Cardiac septum (tissue), 1 donor: ENCODE measurements at regions not wholly inside any gene's neighbourhood (a gene's known extent, or its start where the extent isn't known, plus 50 kb on each side); places are given as distances from the start of the nearest gene placed in this dataset.
"Not testable (repeated sequence)": the region's sequence is repeated elsewhere in the genome, so short reads cannot be mapped to it uniquely, and the experiment has no call there.

ENCODE experiments used
- DNase-seq: peaks from one replicate; pipeline ENCODE4 v3.0.0-alpha.2; 2020; ENCODE audit warnings: low spot score
- intact Hi-C: fragments of 100-400 bp; cut with DNase I; formaldehyde crosslinking; loops from one replicate; pipeline ENCODE4 v1.14.0; 2022
- donor health status: DM: no; HTN: no; CAD: no.

DNA sequence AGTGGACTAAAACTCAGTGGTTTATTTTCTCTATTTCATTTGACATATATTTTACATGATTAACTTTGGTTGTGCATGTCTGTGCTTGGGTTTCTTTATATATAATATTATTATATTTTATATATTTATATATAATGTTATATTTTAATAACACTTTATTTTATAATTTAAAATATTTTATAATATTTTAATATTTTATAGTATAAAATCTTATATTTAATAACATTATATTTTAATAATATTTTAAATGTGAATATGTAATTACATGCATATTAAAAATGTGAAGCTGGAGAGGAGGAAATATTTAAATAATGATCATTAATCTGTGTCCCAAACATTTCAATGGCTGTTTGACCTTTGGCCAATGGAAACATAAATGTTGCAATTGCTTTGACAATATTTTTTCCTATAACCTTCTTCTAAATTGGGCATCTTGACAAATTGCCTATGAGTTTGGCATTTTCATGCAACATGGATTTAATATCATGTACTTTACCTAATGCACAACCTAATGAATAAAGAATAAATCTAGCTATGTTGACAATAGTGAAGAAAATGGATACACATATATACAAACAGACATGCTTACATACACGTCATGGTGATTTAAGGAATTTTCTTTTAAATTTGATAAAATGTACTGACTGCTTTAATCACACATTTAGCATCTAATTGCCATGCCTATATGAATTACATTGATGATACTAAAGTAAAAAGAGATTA, 607.1 kb downstream of the SLITRK6 start:
- no peak for DNase-seq
- intact Hi-C loops, result no loop called here

DNA sequence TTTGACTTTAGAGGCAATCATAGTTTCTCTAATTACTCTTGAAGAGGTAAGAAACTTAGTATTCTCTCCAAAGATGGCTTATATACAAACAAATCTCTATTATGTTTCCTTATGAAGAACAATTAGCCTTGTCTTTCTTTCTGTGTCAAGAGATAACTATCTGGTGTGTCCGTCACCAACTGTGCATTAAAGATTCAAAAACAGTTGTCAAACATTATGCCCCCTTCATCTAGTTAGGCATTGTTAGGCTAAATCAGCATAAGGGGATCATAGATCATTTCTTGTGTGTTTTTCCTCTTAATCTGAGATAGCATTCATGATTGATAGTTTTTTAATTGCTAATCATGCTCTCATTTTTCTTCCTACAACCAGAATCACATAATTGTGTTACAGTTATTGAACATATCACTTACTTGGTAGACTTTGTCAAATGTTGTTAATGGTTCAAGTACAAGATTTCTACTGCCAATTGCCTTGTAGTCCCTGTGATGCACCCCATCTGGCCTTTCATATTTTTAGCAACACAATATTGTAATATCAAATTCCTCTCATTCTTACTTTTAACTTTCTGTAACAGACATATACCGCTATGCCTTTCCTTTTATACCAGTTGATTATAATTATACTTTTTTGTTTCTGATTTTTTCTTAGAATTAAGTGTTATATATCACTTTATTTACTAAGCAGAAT, 612.7 kb downstream of the SLITRK6 start:
- intact Hi-C loops, result no loop called here
- DNase-seq, result no peak

DNA sequence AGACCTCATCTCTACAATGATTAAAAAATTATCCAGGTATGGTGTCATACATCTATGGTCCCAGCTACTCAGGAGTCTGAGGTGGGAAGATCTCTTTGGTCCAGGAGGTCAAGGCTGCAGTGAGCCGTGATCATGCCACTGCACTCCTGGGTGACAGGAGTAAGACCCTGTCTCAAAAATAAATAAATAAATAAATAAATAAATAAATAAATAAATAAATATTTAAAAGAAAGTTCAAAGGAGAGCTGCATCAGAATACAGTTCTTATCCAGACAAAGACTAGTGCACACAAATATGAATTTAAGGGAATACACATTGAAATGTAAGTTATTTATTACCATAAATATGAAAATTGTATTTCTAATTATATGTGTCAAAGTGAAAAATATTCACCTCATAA, 624.9 kb downstream of the SLITRK6 start:
- intact Hi-C loops, result no loop called here
- DNase-seq, result no peak

GRCh38 chr13:85170372-85170771, 628.8 kb downstream of the SLITRK6 start:
- intact Hi-C loops, result no loop called here
- DNase-seq, result no peak

GRCh38 chr13:85166891-85167290, 632.3 kb downstream of the SLITRK6 start:
- no peak for DNase-seq
- intact Hi-C loops, result no loop called here

DNA sequence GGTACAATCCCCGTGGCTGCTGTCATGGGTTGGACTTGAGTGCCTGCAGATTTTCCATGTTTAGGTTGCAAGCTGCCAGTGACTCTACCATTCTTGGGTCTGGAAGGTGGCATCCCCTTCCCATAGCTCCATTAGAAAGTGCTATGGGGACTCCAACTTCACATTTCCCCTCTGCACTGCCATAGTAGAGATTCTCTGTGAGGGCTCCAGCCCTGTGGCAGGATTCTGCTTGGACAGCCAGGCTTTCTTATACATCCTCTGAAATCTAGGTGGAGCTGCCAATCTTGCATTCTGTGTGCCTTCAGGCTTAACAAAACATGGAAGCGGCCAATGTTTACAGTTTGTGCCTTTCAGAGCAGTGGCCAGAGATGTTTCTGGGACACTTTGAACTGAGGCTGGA, 636.2 kb downstream of the SLITRK6 start:
- no peak for DNase-seq
- intact Hi-C loops, result no loop called here

DNA sequence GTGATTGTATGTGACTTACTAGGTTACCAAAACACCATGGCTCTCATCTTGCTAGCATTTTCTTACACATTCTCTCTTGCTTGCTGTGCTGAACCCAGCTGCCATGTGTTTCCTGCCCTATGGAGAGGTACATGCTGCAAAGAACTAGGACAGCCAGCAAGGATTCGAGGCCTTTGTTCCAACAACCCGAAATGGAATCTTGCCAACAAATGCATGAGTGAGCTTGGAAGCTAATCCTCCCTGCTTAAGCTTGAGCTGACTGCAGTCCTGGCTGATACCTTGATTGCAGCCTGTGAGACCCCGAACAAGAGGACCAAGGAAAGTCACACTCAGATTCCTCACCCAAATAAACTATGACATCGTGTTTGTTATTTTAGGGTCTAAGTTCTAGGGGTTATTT, 651.2 kb downstream of the SLITRK6 start:
- intact Hi-C loops, result no loop called here
- no peak for DNase-seq

GRCh38 chr13:85142351-85142927, 656.8 kb downstream of the SLITRK6 start:
- intact Hi-C loops, result no loop called here
- DNase-seq, result no peak

DNA sequence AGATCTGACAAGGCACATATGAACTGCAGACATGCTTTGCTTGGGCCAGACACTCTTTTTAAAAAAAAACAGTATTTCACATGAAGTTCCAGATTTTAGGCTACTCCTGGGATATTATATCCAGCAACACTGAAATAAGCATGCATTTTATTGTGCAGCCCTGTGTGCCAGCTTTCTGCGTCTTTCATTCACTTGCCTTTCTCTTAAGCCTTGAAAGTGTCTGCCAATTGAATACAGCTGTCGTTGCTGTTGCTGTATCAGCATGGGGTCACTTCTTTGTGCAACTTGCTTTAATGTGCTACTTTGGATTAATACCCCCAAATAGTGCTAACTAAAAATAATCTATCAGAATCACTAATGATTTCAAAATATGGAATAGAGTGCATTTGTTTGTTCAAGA, 657.8 kb downstream of the SLITRK6 start:
- DNase-seq, result no peak
- intact Hi-C loops, result no loop called here

GRCh38 chr13:85140192-85140591, 659.0 kb downstream of the SLITRK6 start:
- intact Hi-C loops, result no loop called here
- no peak for DNase-seq

GRCh38 chr13:85137516-85137915, 661.7 kb downstream of the SLITRK6 start:
- no peak for DNase-seq
- intact Hi-C loops, result no loop called here

GRCh38 chr13:85132986-85133385, 666.2 kb downstream of the SLITRK6 start:
- DNase-seq, result no peak

DNA sequence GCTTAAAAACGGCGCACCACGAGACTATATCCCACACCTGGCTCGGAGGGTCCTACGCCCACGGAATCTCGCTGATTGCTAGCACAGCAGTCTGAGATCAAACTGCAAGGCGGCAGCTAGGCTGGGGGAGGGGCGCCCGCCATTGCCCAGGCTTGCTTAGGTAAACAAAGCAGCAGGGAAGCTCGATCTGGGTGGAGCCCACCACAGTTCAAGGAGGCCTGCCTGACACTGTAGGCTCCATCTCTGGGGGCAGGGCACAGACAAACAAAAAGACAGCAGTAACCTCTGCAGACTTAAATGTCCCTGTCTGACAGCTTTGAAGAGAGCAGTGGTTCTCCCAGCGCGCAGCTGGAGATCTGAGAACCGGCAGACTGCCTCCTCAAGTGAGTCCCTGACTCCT, 675.7 kb downstream of the SLITRK6 start:
- intact Hi-C loops, DNase-seq: not testable (repeated sequence)

More at GRCh38 chr13:85132986-85133385, 666.2 kb downstream of the SLITRK6 start:
- intact Hi-C loops, result no loop called here

DNA sequence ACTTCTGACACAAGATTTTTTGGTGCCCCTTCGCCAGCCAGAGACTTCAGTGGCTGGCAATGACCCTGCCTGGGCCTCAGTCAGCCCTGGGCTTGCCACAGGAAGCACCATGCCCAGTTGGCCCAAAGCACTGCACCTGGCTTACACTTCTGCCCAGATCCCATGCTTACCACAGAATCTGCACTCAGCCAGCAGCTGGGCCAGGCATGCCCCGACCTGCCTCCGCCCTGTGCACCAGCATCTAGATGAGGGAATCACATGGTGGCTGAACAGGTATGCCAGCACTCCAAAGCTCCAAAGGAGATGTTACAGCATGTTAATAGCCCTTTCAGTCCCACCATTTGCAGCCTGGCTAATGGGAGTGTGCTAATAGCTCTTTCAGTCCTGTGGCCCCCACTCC, 690.9 kb downstream of the SLITRK6 start:
- no peak for DNase-seq
- intact Hi-C loops, result no loop called here

DNA sequence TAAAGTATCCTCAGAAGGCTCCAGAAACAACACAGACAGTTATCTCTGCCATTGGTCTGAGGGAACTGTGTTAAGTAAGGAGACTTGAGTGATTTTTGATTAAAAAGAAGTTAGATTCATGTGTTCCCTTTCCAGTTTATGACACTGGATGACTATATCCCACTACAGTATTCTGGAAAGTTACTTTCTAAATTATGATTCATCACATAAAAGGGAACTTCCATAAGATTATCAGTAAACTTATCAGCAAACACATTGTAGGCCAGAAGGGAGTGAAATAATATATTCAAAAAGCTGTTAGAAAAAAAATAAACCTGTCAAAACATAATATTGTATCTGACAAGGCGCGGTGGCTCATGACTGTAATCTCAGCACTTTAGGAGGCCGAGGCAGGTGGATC, 700.0 kb downstream of the SLITRK6 start:
- intact Hi-C loops, result no loop called here

DNA sequence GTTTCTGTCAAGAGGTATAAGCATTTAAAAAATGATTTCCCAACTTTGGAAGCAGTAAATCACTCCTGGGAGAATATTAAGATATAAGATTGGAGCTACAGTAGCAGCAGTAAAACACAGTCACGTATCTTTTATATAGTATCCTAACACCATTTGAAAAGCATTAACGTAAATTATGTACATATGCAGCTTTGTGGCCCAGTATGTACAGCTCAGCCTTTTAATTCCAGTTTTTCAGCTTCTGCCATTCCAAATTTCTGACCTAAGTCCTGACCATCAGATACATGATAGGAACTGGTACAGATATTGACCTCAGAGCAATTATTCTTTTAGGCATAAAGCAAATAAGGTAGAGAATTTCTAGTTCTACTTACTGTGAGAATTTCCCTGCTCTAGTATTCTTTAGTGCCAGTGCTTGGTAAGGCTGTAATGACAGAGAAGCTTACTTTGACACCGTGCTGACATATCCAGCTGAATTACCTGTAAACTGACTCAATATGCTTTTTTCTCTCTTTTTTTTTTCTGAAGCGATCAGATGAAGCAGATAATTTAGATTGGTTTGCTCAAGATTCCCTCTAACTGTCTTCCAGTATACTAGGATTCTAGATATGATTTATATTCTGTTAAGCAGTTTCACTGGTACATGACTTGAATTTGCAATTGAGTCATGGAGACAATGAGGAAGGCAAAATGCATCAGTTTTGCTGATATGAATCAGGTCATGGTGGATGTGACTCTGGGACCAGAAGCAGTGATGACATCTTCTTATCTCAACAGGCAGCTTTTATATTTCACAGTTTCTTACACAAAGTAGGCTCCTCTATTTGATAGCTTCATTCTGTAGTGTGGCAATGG, 703.6 kb downstream of the SLITRK6 start:
- DNase-seq, result no peak
- intact Hi-C loops, result no loop called here

More for the DNA sequence above, 700.0 kb downstream of the SLITRK6 start:
- no peak for DNase-seq

DNA sequence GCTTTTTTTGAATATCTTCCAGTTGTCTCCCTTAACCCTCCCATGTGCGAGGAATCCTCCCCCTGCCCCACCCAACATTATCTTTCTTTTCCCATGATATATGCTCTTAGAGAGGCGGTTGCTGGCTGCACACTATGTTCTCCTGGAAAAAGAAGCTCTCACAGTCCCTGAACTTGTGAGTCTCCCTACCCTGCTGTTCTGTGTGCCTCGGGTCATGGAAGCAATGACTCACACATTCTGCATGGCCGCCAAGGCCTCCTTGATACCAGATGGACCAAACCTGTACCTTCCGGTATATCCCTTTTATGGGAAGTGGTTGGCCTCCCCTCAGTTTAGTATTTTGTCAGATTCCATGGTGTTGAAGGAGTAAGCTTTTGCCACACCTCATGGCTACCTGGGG, 705.4 kb downstream of the SLITRK6 start:
- DNase-seq, result no peak
- intact Hi-C loops, result no loop called here

DNA sequence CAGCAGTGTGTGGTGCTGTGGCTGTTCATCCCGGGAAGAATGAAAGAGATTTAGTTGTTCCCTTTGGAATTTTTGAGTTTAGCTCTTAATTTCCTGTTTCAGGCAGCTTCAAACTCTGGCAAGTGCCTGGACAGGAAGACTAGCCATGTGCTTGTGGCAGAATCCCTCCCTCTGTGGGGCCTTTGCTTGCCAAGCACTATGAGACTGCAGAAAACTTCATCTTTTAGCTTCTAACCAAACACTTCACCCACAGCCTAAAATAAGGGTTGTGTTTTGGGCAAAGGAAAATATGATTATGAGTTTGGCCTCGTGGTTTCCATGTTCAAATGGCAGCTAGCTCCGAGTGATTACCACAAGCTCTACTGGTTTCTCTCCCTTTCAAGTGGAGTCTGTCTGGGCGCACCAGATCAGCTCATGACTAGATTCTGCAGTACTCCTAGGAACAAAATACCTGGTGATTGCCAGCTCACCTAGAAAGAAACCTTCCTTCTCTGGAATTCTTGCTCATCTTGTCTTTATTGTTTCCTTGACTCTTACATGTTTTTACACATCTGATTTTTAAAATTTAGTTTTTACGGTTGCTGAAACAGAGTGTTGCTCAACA, 707.5 kb downstream of the SLITRK6 start:
- intact Hi-C loops, result no loop called here
- DNase-seq, result no peak

DNA sequence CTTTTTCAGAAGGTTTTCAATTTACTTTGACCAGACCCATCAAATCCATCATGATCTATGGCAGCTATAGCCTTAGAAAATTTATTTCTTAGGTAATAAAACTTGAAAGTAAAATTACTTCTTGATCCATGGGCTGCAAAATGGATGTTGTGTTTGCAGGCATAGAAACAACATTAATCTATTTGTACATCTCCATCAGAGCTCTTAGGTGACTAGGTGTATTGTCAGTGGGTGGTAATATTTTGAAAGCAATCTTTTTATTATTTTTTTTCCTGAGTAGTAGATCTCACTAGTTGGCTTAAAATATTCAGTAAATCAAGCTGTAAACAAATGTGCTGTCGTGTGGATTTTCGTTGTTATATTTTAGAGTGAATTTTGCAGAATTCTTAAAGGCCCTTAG, 710.0 kb downstream of the SLITRK6 start:
- no peak for DNase-seq
- intact Hi-C loops, result no loop called here

DNA sequence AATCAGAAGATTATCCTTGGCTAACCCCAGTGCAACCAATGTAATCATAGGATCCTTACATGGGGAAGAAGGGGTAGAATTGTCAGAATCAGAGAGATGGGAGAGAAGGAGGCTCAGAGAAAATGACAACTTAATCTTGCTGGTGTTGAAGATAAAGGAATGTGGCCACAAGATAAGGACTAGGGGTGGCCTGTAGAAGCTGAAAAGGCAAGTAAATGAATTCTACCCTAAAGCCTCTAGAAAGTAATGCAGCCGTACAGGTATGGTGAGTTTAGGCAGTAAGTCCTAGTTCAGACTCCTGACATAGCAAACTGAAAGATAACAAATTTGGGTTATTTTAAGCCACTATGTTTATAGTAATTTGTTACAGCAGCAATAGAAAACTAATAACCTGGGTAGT, 718.5 kb downstream of the SLITRK6 start:
- no peak for DNase-seq

More for the DNA sequence above, 718.5 kb downstream of the SLITRK6 start:
- intact Hi-C loops, result no loop called here
